AG09319 (cell line): ENCODE measurements at regions not wholly inside any gene's neighbourhood (a gene's known extent, or its start where the extent isn't known, plus 50 kb on each side); places are given as distances from the start of the nearest gene placed in this dataset.

Experiments used
- DNase-seq: peaks from one replicate; pipeline ENCODE4 v3.0.0-alpha.2; 2010; ENCODE audit warnings: low read depth; ENCODE audit errors: extremely low read depth
- TF ChIP-seq, protein P1 (sequence below): IDR thresholded peaks from 2 replicates; pipeline ENCODE4 v1.5.1; 2011; ENCODE audit warnings: low read depth, mild to moderate bottlenecking, inconsistent platforms, low read length, moderate library complexity

DNA sequence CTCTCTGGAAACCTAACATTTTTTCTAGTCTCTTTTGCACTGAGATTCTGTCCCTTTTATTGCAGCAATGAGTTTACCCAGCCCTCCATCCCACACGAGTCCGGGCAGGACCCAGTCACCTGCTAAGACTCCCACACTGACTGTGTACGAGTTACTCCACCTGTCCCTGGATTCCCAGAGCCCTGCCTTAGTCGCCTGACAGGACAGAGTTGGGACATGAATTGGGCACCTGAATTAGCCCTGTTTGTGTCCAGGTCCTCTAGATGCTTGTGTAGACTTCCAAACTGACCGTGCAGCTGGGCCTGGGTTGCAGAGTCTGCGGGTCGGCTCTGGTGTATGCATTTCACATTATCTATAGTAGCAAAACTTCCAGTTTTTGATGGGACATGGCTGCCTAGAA lies 238.7 kb downstream of the VAPA start:
- TF ChIP-seq, protein P1, sequence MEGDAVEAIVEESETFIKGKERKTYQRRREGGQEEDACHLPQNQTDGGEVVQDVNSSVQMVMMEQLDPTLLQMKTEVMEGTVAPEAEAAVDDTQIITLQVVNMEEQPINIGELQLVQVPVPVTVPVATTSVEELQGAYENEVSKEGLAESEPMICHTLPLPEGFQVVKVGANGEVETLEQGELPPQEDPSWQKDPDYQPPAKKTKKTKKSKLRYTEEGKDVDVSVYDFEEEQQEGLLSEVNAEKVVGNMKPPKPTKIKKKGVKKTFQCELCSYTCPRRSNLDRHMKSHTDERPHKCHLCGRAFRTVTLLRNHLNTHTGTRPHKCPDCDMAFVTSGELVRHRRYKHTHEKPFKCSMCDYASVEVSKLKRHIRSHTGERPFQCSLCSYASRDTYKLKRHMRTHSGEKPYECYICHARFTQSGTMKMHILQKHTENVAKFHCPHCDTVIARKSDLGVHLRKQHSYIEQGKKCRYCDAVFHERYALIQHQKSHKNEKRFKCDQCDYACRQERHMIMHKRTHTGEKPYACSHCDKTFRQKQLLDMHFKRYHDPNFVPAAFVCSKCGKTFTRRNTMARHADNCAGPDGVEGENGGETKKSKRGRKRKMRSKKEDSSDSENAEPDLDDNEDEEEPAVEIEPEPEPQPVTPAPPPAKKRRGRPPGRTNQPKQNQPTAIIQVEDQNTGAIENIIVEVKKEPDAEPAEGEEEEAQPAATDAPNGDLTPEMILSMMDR, result no peak
- no peak for DNase-seq

DNA sequence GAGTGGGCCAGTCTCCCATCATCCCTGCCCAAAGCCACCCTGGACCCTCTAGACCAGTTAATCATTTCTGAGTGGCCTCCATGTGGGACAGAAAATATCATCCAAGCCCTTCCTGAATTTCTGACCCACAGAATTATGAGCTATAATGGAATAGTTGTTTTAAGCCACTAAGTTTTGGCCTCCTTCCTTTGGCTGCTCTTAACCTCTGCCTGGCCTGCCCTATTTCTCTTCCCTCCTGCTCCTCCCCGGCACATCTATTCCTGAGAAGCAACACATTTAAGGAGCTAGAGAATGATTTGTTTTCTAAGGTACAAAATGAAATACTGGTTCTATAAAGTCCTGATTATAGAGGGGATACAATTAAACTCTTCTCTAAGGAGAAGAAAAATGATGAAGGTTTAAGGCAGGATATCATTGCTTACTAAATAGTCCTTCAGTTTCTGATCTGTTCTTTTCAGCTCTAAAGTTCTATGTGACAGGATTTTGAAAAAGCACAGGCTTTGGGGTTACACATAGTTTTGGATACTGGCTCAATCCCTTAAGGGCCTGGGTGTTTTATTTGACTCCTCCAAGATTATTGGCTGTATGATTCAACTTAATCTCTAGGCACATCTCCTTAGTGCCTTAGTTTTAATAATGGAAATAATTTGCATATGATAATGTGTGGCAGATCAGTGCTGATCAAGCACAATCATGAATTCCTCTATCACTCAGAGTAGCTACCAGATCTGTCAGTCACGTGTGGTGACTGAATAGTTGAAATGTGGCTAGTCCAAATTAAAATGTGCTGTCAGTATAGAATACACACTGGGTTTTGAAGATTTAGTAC lies 240.3 kb downstream of the VAPA start:
- TF ChIP-seq, protein P1, result no peak
- DNase-seq, result no peak

DNA sequence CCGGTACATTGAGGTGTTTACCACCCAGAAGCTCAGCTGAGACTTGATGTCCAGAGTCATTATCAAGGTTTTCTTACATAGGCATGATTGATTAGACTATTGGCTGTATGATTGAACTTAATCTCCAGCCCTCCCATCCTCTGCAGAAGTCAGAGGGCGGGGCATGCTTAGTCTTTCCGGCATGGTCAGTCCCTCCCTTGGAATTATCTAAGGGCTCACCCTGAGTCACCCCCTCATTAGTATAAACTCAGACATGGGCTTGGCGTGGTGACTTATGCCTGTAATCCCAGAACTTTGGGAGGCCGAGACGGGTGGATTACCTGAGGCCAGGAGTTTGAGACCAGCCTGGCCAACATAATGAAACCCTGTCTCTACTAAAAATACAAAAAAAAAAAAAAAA lies 243.9 kb downstream of the VAPA start:
- no peak for DNase-seq
- TF ChIP-seq, protein P1, result no peak

DNA sequence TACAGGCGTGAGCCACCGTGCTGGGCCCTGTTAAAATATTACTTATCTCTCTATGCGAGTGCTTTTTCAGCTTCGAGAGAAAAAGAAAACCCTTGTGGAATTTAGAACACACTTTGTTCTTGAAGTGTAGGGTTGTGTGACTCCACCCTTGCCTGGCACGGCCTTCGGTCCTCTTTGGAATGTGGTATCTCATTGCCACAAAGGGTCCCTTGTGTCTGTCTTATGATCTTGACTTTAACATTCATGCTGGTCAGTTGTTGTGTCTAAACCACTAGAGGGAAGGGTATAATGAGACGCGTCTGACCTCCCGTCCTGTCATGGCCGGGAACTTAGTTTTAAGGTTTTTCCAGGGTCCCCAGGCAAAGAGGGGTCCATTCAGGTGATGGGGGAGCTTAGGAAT lies 246.4 kb downstream of the VAPA start:
- DNase-seq, result no peak
- TF ChIP-seq, protein P1, result no peak

DNA sequence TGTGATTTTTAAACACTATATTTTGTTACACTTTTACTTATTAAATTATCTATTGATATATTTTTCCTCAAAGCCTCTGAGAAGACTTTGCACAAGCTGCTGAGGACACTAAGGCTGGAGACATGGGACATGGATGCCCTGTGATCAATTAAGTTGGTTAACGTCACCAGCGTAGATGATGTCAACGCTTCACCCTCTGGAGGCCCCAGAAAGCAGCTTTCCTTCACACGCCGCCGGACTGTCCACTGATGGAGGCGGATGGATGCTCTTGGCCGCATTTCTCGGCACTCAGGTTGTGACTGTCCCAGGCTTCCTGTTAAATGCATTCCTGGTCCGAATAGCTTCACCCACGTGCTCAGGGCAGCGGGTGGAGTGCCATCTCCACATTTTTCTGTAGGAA lies 247.5 kb downstream of the VAPA start:
- DNase-seq, result no peak

DNA sequence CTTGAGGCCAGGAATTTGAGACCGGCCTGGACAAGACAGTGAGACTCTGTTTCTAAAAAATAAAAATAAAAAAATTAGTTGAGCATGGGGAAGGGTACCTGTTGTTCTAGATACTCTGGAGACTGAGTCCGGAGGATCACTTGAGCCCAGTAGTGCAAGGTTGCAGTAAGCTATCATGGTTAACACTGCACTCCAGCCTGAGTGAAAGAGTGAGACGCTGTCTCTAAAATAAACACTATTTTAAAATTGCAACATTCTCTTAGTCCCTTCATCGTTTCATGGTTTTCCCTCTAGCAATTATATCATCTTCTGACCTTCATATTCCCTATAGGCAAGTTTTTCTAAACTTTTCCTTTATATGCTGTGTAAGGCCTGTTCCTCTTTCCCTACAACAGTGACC lies 248.5 kb downstream of the VAPA start:
- no peak for DNase-seq

More for the DNA sequence above, 247.5 kb downstream of the VAPA start:
- TF ChIP-seq, protein P1, result no peak

DNA sequence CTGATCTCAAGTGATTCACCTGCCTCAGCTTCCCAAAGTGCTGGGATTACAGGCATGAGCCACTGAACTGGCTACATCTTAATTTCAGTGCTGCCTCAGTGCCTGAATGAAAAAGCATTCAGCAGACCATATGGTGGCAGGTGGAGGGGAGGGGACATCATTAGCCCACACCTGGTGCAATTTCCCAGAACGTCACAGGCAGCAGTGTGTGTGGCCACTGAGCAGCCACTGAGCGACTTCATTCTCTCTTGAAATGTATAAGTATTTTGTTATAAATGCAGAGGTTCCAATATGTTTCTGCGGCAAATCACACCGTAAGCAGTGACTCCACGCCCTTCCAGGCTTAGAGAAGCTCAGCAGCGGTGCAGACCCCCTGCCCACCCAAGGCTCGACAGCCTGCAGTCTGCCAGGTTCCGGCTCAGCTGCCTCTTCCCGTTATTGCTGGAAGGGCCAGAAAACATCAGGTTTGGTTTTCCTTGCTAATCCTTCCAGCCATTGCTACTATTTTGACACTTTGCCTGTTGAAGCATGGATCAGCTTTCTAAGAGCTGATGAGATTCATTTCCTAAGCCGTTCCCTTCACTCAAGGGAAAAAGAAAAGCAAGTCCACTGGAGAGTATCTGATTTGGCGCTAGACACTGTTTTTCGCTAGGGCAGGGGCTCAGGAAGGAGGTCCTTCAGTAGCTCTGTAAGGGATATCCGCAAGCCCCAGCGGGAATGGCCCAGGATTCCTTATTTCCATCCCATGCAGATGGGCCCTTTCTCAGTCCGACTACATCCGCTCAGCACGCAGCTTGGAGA lies 250.7 kb downstream of the VAPA start:
- TF ChIP-seq, protein P1, result no peak
- no peak for DNase-seq

More for the DNA sequence above, 248.5 kb downstream of the VAPA start:
- TF ChIP-seq, protein P1, result no peak
